ENCODE measurements at regions not wholly inside any gene's neighbourhood (a gene's known extent, or its start where the extent isn't known, plus 50 kb on each side); places are given as distances from the start of the nearest gene placed in this dataset.

GRCh38 chr1:88204612-88205167 lies 479.4 kb upstream of the PKN2 start:
- no peak for DNase-seq
- Mint-ChIP-seq H3K4me1 (ENCODE audit: low read depth) (no peaks in the 10 kb centered on the region), H3K9me3 (no peaks in the 10 kb centered on the region), H3K4me3 (no peak overlapping the region), H3K27me3 (no peaks in the 10 kb centered on the region), H3K36me3 (no peaks in the 10 kb centered on the region), H3K27ac (no peak overlapping the region)
- intact Hi-C loops (cut with micrococcal nuclease), result no loop called here
- ChIA-PET CTCF (interaction anchor here (0.7 kb wide), 1 partner anchor 26 kb away, joined by 3 read pairs; no protein-coding TSS in a partner anchor), POLR2A (no interaction called here)

GRCh38 chr1:88208389-88208788 lies 475.7 kb upstream of the PKN2 start:
- H3K4me3 Mint-ChIP-seq, result no peak overlapping the region
- CTCF ChIA-PET, result interaction anchor here (0.6 kb wide), 1 partner anchor 916 kb away, joined by 3 read pairs; no protein-coding TSS in a partner anchor
- no peak for DNase-seq
- POLR2A ChIA-PET, result no interaction called here
- H3K27ac Mint-ChIP-seq, result no peak overlapping the region
- H3K4me1 Mint-ChIP-seq (ENCODE audit: low read depth), result no peaks in the 10 kb centered on the region
- H3K27me3 Mint-ChIP-seq, result no peaks in the 10 kb centered on the region
- no peaks in the 10 kb centered on the region for H3K9me3 Mint-ChIP-seq
- no peaks in the 10 kb centered on the region for H3K36me3 Mint-ChIP-seq
- intact Hi-C loops (cut with micrococcal nuclease), result no loop called here

- H3K4me3 Mint-ChIP-seq, result no peak overlapping the region
- no peak for DNase-seq
Observed at GRCh38 chr1:88210103-88210787, 473.8 kb upstream of the PKN2 start.

GRCh38 chr1:88216441-88216840 lies 467.6 kb upstream of the PKN2 start:
- POLR2A ChIA-PET, result no interaction called here
- intact Hi-C loops (cut with micrococcal nuclease), result no loop called here
- Mint-ChIP-seq H3K27ac (no peak overlapping the region), H3K36me3 (no peaks in the 10 kb centered on the region), H3K9me3 (no peaks in the 10 kb centered on the region), H3K4me1 (ENCODE audit: low read depth) (no peaks in the 10 kb centered on the region), H3K4me3 (no peak overlapping the region), H3K27me3 (no peaks in the 10 kb centered on the region)
- CTCF ChIA-PET, result no interaction called here
- DNase-seq, result no peak

More at GRCh38 chr1:88210103-88210787, 473.8 kb upstream of the PKN2 start:
- Mint-ChIP-seq H3K27me3 (no peaks in the 10 kb centered on the region), H3K36me3 (no peaks in the 10 kb centered on the region), H3K9me3 (no peaks in the 10 kb centered on the region), H3K4me1 (ENCODE audit: low read depth) (no peaks in the 10 kb centered on the region), H3K27ac (no peak overlapping the region)
- ChIA-PET CTCF (no interaction called here), POLR2A (no interaction called here)
- intact Hi-C loops (cut with micrococcal nuclease), result no loop called here

GRCh38 chr1:88217386-88217785 lies 466.7 kb upstream of the PKN2 start:
- no peak overlapping the region for H3K4me3 Mint-ChIP-seq
- H3K9me3 Mint-ChIP-seq, result no peaks in the 10 kb centered on the region
- no peak overlapping the region for H3K27ac Mint-ChIP-seq
- intact Hi-C loops (cut with micrococcal nuclease), result no loop called here
- no peaks in the 10 kb centered on the region for H3K36me3 Mint-ChIP-seq
- DNase-seq, result no peak
- ChIA-PET POLR2A (no interaction called here), CTCF (no interaction called here)
- H3K27me3 Mint-ChIP-seq, result no peaks in the 10 kb centered on the region
- H3K4me1 Mint-ChIP-seq (ENCODE audit: low read depth), result no peaks in the 10 kb centered on the region

GRCh38 chr1:88219521-88219920 lies 464.6 kb upstream of the PKN2 start:
- no peaks in the 10 kb centered on the region for H3K4me1 Mint-ChIP-seq (ENCODE audit: low read depth)
- ChIA-PET CTCF (no interaction called here), POLR2A (no interaction called here)
- H3K27me3 Mint-ChIP-seq, result no peaks in the 10 kb centered on the region
- H3K36me3 Mint-ChIP-seq, result no peaks in the 10 kb centered on the region
- no peak overlapping the region for H3K27ac Mint-ChIP-seq
- no peak for DNase-seq
- no peak overlapping the region for H3K4me3 Mint-ChIP-seq
- no peaks in the 10 kb centered on the region for H3K9me3 Mint-ChIP-seq
- intact Hi-C loops (cut with micrococcal nuclease), result no loop called here

GRCh38 chr1:88221411-88221810 lies 462.7 kb upstream of the PKN2 start:
- H3K27ac Mint-ChIP-seq, result no peak overlapping the region
- ChIA-PET CTCF (interaction anchor here (1.7 kb wide), 1 partner anchor 41 kb away, joined by 7 read pairs; no protein-coding TSS in a partner anchor), POLR2A (no interaction called here)
- H3K4me1 Mint-ChIP-seq (ENCODE audit: low read depth), result no peaks in the 10 kb centered on the region
- no peaks in the 10 kb centered on the region for H3K27me3 Mint-ChIP-seq
- no peak overlapping the region for H3K4me3 Mint-ChIP-seq
- intact Hi-C loops (cut with micrococcal nuclease), result no loop called here
- H3K9me3 Mint-ChIP-seq, result no peaks in the 10 kb centered on the region
- no peaks in the 10 kb centered on the region for H3K36me3 Mint-ChIP-seq
- no peak for DNase-seq

- H3K27me3 Mint-ChIP-seq, result no peaks in the 10 kb centered on the region
- intact Hi-C loops (cut with micrococcal nuclease), result no loop called here
- H3K36me3 Mint-ChIP-seq, result no peaks in the 10 kb centered on the region
- no peak overlapping the region for H3K4me3 Mint-ChIP-seq
- CTCF ChIA-PET, result interaction anchor here (0.9 kb wide), 1 partner anchor 44 kb away, joined by 4 read pairs; no protein-coding TSS in a partner anchor
- POLR2A ChIA-PET, result no interaction called here
- H3K27ac Mint-ChIP-seq, result no peak overlapping the region
- H3K9me3 Mint-ChIP-seq, result no peaks in the 10 kb centered on the region
- DNase-seq, result no peak
- H3K4me1 Mint-ChIP-seq (ENCODE audit: low read depth), result no peaks in the 10 kb centered on the region
Observed at GRCh38 chr1:88224906-88225305, 459.2 kb upstream of the PKN2 start.

GRCh38 chr1:88228114-88228513 lies 456.0 kb upstream of the PKN2 start:
- ChIA-PET CTCF (interaction anchor here (0.8 kb wide), 1 partner anchor 47 kb away, joined by 3 read pairs; no protein-coding TSS in a partner anchor), POLR2A (no interaction called here)
- no peak overlapping the region for H3K27ac Mint-ChIP-seq
- DNase-seq, result no peak
- no peaks in the 10 kb centered on the region for H3K36me3 Mint-ChIP-seq
- no peaks in the 10 kb centered on the region for H3K9me3 Mint-ChIP-seq
- no peaks in the 10 kb centered on the region for H3K27me3 Mint-ChIP-seq
- H3K4me1 Mint-ChIP-seq (ENCODE audit: low read depth), result no peaks in the 10 kb centered on the region
- no peak overlapping the region for H3K4me3 Mint-ChIP-seq
- intact Hi-C loops (cut with micrococcal nuclease), result no loop called here

GRCh38 chr1:88230126-88230525 lies 453.9 kb upstream of the PKN2 start:
- DNase-seq, result no peak
- Mint-ChIP-seq H3K36me3 (no peaks in the 10 kb centered on the region), H3K9me3 (no peaks in the 10 kb centered on the region), H3K4me1 (ENCODE audit: low read depth) (no peaks in the 10 kb centered on the region), H3K27me3 (no peaks in the 10 kb centered on the region), H3K4me3 (no peak overlapping the region), H3K27ac (no peak overlapping the region)
- POLR2A ChIA-PET, result no interaction called here
- CTCF ChIA-PET, result no interaction called here
- intact Hi-C loops (cut with micrococcal nuclease), result no loop called here

- Mint-ChIP-seq H3K4me3 (no peak overlapping the region), H3K4me1 (ENCODE audit: low read depth) (no peaks in the 10 kb centered on the region), H3K9me3 (peaks cover 10% of the 10 kb centered on the region), H3K27ac (no peak overlapping the region), H3K27me3 (no peaks in the 10 kb centered on the region), H3K36me3 (no peaks in the 10 kb centered on the region)
- DNase-seq, result no peak
- CTCF ChIA-PET, result no interaction called here
- POLR2A ChIA-PET, result no interaction called here
- intact Hi-C loops (cut with micrococcal nuclease), result no loop called here
Observed at GRCh38 chr1:88237058-88237457, 447.0 kb upstream of the PKN2 start.

- Mint-ChIP-seq H3K4me1 (ENCODE audit: low read depth) (no peaks in the 10 kb centered on the region), H3K4me3 (no peak overlapping the region), H3K9me3 (peaks cover 21% of the 10 kb centered on the region), H3K36me3 (no peaks in the 10 kb centered on the region), H3K27me3 (no peaks in the 10 kb centered on the region), H3K27ac (no peak overlapping the region)
- ChIA-PET CTCF (no interaction called here), POLR2A (no interaction called here)
- intact Hi-C loops (cut with micrococcal nuclease), result no loop called here
- DNase-seq, result no peak
Observed at GRCh38 chr1:88239205-88239604, 444.9 kb upstream of the PKN2 start.

- CTCF ChIA-PET, result no interaction called here
- no peak for DNase-seq
- Mint-ChIP-seq H3K27me3 (no peaks in the 10 kb centered on the region), H3K36me3 (no peaks in the 10 kb centered on the region), H3K27ac (no peak overlapping the region), H3K9me3 (peaks cover 9% of the 10 kb centered on the region), H3K4me3 (no peak overlapping the region), H3K4me1 (ENCODE audit: low read depth) (no peaks in the 10 kb centered on the region)
- POLR2A ChIA-PET, result no interaction called here
- intact Hi-C loops (cut with micrococcal nuclease), result no loop called here
Observed at GRCh38 chr1:88247666-88248065, 436.4 kb upstream of the PKN2 start.

Measured in activated CD4-positive, alpha-beta memory T cell treated with anti-CD3 and anti-CD28 coated beads for 36 hours (primary cell).